Right renal pelvis (tissue), 4 donors: ENCODE measurements at regions not wholly inside any gene's neighbourhood (a gene's known extent, or its start where the extent isn't known, plus 50 kb on each side); places are given as distances from the start of the nearest gene placed in this dataset.

Experiments used
- DNase-seq, 4 donors: peaks; one replicate each; pipeline ENCODE4 v3.0.0-alpha.2; 2013; ENCODE audit warnings: low read depth in 4 of 4, low spot score in 3 of 4, missing footprints in 1 of 4

DNA sequence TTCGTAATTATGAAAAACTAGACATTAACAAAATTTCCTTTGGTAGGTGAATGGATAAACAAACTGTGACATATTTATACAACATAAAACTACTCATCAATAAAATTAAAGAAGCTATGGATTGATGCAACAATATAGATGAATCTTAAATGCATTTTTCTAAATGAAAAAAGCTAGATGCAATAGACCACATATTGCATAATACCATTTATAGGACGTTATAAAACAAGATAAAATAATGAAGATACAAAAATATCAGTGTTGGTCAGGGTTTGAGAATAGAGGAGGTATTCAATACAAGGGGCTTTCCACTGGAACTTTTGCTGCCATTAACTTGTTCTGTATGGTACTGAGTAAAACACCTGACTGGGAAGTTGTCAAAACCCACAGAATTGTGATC, 314.4 kb downstream of the GRB14 start:
- no peak for DNase-seq

DNA sequence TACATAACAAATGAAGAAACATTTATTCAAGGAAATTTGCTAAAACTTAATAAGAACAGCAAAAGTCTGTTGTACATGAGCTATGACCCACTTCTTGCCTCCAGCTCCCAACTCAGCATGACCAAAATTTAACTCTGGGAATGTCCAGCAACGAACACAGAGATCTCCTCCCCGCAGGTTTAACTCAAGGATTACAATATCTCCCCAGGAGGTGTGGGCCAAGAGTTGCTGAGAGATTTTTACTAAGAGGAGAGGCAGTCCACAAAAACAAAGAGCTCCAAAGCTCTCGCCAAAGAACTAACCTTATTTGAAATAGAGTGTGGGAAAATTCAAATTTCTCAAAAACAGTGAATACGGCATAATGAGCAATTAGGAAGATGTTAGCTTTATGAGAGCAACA, 318.5 kb downstream of the GRB14 start:
- no peak for DNase-seq

DNA sequence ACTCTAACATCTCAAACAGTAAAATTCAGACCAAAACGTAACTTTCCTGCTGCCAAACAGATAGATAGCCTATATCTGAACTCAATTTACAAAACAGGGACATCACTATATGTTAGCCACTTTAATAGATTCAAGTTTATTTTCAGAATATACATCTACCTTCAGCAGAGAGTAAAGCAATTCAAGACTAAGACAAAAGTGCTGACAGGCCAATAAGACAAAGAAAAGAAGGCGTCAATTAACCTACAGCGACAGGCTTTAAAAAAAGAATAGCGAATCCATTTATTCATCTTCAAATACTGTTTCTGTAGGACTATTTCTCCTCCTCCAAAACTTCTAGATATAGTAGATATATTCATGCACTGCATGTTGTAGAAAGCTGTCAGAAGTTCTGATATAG, 333.0 kb downstream of the GRB14 start:
- no peak for DNase-seq

DNA sequence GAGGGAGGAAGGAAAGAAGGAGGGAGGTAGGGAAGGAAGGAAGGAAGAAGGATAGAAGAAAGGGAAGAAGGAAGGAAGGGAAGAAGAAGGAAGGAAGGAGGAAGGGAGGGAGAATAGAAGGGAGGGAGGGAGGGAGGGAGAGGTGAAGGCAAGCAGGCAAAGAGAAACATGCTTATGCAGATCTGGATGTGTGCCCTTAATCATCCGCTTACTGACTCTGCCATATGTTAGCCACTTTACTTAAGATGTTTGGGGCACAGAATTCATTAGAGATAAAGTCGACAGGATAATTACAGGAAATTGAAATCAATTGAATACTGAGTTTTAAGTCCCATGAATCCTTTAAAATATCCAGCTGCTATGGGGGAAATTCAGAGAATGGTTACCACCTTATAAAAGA, 334.2 kb downstream of the GRB14 start:
- DNase-seq: no peak

DNA sequence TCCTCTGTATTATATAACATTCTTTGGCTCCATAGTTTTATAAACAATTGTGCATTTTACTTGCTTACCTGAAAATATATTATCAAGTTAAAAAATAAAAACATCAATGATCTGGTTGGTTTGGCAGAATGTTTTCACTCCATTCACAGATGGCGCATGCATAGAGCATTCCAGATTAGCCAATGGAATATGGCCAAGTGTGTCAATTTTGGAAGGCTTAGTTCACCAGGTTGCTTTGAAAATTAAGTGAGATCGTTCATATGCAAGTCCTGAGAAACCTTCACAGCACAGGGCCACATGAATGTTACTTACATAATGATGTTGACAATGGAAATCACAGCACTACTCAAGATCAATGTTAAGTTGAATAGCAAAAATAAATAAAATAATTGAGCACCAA, 335.7 kb downstream of the GRB14 start:
- DNase-seq: no peak

DNA sequence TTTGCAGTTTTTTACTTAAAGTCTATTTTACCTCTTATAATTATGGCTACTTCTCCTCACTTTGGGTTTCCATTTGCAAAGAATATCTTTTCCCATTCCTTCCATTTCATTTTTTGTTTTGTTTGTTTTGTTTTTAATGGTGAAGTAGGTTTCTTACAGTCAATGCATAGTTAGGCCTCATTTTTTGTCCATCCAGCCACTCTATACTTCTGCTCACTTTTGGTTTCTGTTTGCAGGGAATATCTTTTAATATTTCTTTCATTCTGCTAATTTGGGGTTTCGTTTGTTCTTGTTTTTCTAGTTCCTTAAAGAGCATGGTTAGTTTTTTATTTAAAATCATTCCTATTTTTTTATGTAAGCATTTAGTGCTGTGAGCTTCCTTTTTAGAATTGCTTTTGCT, 339.4 kb downstream of the GRB14 start:
- DNase-seq: no peak

DNA sequence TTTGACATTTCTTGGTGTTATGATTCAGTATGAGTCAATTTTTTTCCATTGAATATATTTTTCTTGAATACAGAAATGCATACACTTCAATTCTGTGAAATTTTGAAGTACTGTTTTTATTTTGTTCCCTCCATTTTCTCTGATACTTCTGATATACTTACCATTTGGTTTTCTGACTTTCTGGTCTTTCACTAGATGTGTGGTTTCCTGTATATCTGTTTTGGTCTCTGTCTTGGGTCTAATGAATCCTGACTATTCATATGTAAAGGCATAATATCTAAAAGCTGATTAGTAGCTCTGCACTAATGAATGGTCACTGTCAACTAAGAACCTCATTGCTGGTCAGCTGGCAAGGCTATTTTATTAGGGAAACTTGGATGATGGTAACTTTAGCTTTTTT, 345.6 kb downstream of the GRB14 start:
- DNase-seq: no peak

DNA sequence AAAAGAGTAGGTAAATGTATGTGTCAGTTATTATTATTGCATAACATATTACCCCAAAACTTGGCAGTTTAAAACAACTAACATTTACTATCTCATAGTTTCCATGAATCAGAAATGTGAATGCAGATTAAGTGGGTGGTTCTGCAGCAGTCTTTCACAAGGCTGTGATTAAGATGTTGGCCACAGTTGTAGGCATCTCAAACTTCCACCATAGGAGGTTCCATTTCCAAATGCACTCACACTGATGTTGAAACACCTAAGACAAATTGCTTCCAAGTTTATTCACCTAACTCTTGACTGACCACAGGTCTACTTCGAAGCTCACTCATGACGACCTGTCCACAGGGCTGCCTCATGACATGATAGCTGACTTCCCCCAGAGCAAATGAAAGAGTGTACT, 360.8 kb downstream of the GRB14 start:
- no peak for DNase-seq

DNA sequence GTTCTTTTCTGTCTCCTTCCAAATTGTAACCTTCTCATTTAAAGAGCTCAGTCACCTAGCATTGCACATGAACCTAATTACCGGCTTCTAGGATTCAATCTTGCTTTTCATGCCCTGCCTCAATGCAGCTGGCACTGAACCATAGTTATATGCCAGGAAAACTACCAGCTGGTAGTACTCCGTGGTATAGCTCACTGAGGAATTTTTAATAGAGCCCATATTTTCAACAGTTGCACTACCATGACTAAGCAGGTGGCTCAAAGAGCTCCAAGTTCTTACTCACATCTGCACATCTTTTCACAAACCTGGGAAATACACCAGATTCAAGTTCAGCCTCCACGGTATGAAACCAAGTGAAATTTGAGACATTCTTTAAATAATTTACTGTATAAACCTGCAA, 363.5 kb downstream of the GRB14 start:
- no peak for DNase-seq

DNA sequence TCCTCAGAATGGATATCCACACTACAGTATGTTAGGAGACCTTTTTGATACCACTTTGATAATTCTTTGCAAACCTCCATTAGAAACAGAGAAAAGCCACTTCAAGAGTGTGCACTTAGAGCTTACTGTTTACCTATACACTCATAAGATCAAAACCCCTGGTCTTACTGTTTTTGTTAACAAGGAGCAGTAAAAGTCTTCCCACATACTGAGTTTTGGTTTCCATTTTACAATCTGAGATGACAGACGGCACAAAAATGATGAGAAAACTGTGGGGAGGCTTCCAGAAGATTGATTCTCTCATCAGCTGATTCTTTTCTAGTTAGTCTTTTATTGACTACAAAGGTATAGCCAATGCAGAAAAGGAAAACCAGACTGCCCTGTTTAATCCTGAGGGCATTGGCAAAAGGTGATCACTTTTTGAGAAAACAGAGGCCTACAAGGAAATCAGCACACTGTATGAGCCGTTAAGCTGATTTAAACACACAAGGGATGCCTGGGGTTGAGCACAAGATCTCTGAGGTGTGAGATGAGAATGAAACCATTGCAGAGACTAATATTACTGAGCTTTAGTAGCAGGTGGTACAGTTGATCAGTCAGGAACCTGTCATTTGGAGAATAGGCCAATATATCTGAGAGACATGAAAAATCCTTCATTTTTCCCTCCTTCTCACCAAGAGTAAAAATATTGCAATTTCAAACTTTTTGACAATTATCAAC, 368.6 kb downstream of the GRB14 start:
- no peak for DNase-seq

DNA sequence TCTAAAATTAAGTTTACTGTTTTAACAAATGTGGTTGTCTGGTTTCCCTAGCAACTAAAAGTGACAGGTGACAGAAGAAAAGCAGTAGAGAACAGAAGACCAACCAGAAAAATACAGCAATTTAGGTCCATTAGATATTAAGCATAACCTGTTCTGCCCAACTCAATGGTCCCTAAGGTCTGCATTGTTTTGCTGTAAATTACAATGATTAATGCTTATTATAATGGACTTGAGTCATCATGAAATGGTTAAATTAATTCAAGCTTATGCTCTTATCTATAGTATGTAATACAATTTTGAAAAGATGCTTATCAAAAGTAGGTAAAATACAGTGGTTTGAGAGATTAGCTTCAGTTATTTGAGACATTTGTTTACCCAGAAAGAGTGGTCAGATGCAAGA, 378.0 kb downstream of the GRB14 start:
- no peak for DNase-seq

DNA sequence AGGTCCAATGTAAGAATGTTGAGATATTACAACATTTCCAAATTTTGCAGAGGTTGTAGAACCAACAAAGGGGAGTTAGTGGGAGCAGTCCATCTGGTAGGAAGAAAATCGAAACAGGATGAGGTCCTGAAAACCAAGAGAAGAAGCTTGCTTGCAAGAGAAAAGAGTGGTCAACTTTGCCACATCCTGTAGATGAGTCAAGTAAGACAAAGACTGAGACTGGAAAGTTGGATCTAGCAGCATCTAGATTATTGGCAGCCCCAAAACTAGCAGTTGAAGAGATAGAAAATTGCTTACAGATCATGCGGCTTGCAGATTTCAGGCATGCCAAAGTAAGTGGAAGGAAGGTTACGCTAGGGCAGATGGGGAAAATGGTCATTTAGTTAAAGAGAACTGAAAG, 378.9 kb downstream of the GRB14 start:
- DNase-seq: no peak

DNA sequence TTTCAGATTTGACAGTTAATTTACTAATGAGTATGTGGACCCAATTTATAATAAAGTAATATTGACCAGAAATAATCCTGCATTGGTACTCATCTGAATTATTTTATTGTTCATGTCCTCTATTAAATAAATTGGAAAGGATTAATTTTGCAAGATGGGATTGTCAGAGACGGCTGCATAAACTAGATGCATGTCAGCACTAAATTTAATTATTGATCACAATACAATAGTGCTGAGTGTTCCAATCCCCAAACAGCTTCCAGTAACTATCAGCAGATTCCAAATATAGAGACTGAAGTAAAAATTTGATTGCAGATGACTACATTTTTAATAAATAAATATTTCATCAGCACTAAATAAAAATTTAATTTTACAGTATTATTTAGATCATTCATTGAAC, 387.2 kb downstream of the GRB14 start:
- DNase-seq: no peak

DNA sequence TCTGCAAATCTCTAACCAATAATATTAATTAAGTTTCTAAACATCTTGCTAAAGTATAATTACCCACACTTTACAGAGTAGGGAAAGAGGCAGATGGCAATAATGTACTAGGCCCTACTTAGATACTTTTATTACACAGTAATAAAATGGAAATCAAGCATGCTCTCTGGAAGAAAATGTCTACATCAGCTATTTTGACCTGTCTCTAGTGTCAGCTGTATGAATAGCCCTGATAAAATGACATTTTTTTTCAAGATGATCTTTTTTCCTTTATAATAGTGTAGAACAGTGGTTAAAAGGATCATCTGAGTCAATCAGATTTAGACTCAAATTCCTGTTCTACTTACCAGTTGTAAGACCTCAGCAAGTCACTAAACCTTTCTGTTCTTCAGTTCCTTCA, 397.3 kb downstream of the GRB14 start:
- DNase-seq: no peak

DNA sequence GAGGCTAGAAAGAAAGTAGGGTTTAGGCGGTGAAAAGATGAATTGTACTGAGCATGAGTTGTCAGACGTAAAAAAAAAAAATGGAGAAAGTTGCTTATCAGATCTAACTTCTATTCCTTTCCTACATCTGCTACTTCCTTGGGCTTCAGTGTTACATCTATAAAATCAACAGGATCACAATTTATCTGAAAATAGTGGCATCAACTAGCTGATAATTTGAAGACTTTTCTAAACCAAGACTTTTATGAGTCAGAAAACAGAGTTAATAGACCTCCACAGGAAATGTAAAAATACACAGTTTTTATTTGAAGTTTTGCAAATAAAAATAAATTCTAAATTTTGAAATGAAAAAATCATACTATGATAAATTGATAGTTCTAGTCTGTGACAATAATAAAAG, 399.8 kb downstream of the GRB14 start:
- no peak for DNase-seq

DNA sequence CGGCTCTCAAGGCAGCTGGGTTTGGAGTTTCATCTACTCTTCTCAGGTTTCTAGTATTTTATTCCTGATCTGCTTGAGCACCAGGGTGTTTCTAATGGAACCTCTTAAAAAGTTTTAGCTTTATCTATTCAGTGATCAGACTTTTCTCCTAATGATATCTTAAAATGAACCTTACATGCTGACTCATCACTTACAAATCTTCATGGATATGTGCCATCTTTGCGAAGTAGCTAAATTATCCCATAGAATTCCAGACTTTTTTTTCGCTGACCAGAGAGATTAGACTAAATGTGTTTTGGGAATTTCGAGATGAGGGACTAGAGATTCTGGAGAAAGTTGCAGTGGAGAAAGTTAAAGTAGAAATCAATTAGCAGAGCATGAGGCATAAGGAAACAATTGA, 401.0 kb downstream of the GRB14 start:
- DNase-seq: no peak

DNA sequence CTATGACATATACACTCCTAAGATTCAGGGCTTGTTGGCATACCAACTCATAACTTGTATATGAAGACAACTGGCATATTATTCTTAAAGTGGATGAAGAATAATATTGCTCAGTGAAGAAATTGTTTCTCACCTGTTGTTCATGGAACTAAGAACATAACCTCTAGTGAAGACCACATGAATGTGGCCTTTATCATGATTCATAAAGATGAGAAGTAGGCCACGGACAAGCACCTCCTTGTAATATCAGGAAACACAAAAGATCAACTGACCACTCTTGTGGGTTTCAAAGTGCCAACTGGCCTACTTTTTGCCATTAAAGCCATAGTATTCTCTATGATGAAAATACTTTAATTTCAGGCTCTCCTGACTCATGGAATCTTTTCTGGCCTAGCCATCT, 407.4 kb downstream of the GRB14 start:
- no peak for DNase-seq

DNA sequence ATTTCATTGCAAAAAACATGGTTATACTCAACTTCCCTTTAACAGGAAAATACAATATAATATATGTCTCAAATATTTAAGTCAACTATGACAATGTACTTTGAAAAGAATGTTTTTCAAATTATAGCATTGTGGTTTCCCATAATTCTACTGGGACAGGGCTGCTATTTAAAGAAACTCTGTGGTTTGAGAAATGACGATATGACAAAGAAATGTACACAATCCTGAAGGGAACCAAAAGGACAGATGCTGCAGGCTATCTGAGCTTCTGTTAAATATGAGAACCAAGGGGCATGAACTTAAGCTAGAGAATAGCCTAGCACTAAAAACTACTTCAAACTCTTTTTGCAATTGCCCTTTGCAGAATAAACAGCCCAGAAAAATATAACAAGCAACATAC, 415.9 kb downstream of the GRB14 start:
- DNase-seq: no peak

DNA sequence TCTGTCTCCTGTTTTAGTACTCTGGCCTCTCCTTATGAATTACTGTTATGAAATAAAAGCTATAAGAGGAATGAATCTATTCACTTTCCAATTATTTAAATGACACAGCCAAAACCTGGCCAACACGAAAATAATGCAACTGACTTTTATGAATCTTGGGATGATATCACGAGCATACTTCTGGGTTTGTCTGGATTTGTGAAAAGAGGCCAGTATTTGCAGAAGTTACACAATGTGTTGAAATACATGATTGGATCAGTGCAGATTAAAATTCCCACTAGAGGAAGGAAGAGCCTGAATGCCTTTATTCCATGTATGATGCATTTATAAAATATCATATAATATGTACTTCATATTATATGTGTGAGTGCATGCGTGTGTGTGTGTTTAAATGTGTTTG, 418.2 kb downstream of the GRB14 start:
- DNase-seq: no peak

DNA sequence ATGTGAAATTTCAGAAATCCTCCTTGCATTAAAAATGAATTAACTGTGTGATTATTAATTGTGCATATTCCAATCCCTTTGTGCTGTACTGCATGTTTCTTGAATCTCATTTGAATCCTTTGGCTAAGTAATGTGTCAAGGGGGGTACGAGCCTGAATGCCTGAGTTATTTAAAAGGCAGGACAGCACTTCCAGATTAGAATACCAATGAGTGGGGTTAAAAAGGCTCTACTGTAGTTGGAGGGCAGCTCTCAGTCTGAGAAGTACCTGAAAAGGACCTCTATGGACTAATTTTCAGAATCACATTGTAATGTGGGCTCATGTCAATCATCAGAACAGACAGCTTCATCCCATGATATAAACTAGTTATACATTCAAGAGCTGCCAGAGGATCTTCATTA, 423.0 kb downstream of the GRB14 start:
- DNase-seq: no peak

DNA sequence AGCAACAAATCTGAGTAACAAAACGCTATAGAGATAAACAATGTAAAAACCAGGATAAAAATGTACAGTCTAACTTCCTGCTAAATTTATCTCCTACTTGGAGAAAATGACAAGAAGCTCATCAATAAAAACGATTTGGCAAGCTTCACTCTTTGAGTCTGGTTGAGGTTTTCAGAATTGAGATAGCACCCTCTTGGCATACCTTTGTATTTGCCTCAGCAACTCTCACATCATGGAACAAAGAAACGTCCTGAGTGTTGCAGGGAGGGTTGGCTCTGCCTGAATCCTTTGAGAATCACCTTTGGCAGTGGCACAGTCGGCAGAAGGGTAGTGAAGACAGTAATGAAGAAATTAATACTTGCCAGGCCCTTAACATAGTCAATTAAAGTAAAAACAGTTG, 430.6 kb downstream of the GRB14 start:
- DNase-seq: no peak

DNA sequence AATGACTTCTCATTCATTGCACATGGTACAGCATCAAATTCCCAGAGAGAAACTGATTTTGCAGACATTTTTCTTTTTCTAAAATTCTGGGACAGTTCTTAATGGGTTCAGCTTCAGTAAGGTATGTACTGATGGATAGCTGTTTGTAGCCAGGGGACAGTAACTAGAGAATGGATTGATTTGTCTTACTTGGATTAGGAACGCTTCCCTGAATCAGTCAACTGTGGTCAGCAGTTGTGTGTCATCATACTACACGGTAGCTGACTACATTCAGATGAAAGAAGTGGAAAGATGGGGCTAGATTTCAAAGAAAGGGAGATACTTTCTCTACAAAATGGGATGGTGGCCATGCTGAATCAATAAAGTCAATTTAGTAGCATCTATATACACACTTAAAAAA, 431.4 kb downstream of the GRB14 start:
- DNase-seq: no peak

DNA sequence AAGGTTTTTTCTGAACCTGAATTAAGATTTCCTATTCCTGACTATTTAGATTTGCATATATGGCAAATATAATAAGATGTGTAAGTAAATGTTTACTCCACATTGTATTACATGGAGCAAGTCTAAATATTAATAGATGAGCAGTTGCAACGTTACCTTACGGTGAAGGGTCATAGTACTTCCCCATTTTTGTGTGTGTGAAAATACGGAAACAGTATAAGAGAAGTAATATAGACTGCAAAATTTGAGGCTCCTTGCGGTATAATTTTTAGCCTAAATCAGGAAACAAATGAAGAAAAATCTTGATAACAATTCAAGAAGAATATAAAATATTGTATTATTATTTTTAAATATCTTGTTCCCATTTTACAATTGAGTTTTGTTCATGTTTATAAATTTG, 434.2 kb downstream of the GRB14 start:
- no peak for DNase-seq
